GM12878 (cell line): ENCODE measurements at regions not wholly inside any gene's neighbourhood (a gene's known extent, or its start where the extent isn't known, plus 50 kb on each side); places are given as distances from the start of the nearest gene placed in this dataset.

ENCODE experiments used
- ATAC-seq: fragments of 200-7000 bp; cut with Tn5 transposase; 3 replicates; pipeline ENCODE4 v1.9.1; 2020; ENCODE audit warnings: mild to moderate bottlenecking, moderate library complexity
- BruUV-seq: library from RNA; stranded (reverse); fragments of 400-500 nt; replicated peaks from 2 replicates; lab custom pipeline; 2021; lab: Mats Ljungman, UMichigan
- CTCF ChIA-PET: fragments of 300-600 bp; sonication (Branson Sonifier 250); formaldehyde crosslinking; extraction: SDS; loops from one replicate; lab custom pipeline; 2021; ENCODE audit warnings: inconsistent platforms; lab: Yijun Ruan, JAX
- POLR2A ChIA-PET: fragments of 350-600 bp; formaldehyde crosslinking; extraction: SDS; loops from one replicate; lab custom pipeline; 2021; ENCODE audit warnings: inconsistent platforms; lab: Charles Lee
- RAD21 ChIA-PET: fragments of 300-600 bp; sonication (Branson Sonifier 250); formaldehyde crosslinking; loops from one replicate; lab custom pipeline; 2023; ENCODE audit warnings: antibody characterized with exemption; ENCODE audit not compliant: unreplicated experiment; lab: Charles Lee
- SMC1A ChIA-PET: fragments of 300-600 bp; sonication (Branson Sonifier 250); formaldehyde crosslinking; loops from one replicate; lab custom pipeline; 2023; ENCODE audit not compliant: unreplicated experiment, uncharacterized antibody; lab: Charles Lee
- DNase-seq: peaks from one replicate; pipeline ENCODE4 v3.0.0-alpha.2; 2011; ENCODE audit warnings: low read depth, low spot score
- FAIRE-seq: peaks from 3 replicates; lab custom pipeline; 2011; peaks lifted over from hg19 to GRCh38; lab: Jason Lieb, UNC
- H2AFZ ChIP-seq: 2 replicates; pipeline ENCODE4 v1.6.0; 2011; ENCODE audit warnings: low read depth, low read length, control low read depth; ENCODE audit not compliant: control insufficient read depth
- H3K27ac ChIP-seq: 2 replicates; pipeline ENCODE4 v1.5.1; 2011; ENCODE audit warnings: control low read depth; ENCODE audit not compliant: control insufficient read depth, insufficient read depth
- H3K27me3 ChIP-seq, 2 experiments: replicated peaks in 1 of 2; 2 replicates each; pipeline versions ENCODE4 v1.6.0 to v1.6.1; 2011; ENCODE audit warnings: low read length in 1 of 2; ENCODE audit not compliant: control insufficient read depth in 2 of 2, insufficient read depth in 2 of 2
- H3K36me3 ChIP-seq, 2 experiments: 2 replicates each; pipeline ENCODE4 v1.5.1; 2011; ENCODE audit warnings: low read length in 1 of 2; ENCODE audit not compliant: control insufficient read depth in 2 of 2, insufficient read depth in 2 of 2
- H3K4me1 ChIP-seq: 2 replicates; pipeline ENCODE4 v1.6.1; 2011; ENCODE audit warnings: mild to moderate bottlenecking, low read length, moderate library complexity, mixed read lengths; ENCODE audit not compliant: control insufficient read depth, insufficient read depth
- H3K4me2 ChIP-seq: 2 replicates; pipeline ENCODE4 v1.6.0; 2011; ENCODE audit warnings: control low read depth; ENCODE audit not compliant: control insufficient read depth, insufficient read depth
- H3K4me3 ChIP-seq: fragments of 200-600 bp; sonication (generic); 2 replicates; pipeline ENCODE4 v1.5.1; 2016
- H3K79me2 ChIP-seq: 2 replicates; pipeline ENCODE4 v1.6.0; 2011; ENCODE audit warnings: low read length; ENCODE audit not compliant: control insufficient read depth, insufficient read depth
- H3K9ac ChIP-seq: 2 replicates; pipeline ENCODE4 v1.8.0; 2011; ENCODE audit warnings: low read length, control low read depth, mixed read lengths; ENCODE audit not compliant: control insufficient read depth, insufficient read depth
- H3K9me3 ChIP-seq: replicated peaks from 3 replicates; pipeline ENCODE4 v1.5.1; 2011; ENCODE audit warnings: mild to moderate bottlenecking, low read length; ENCODE audit not compliant: control insufficient read depth, insufficient read depth
- H4K20me1 ChIP-seq: 2 replicates; pipeline ENCODE4 v1.6.0; 2011; ENCODE audit not compliant: control insufficient read depth, insufficient read depth
- CEBPB ChIP-seq, 2 experiments: fragments of 150-350 bp in 1 of 2; IDR thresholded peaks; 2 replicates each; pipeline ENCODE4 v1.6.1; 2012 to 2014; ENCODE audit warnings: low read depth in 2 of 2, low read length in 2 of 2, borderline replicate concordance in 1 of 2, inconsistent platforms in 1 of 2
- CREM ChIP-seq: IDR thresholded peaks from 2 replicates; pipeline ENCODE4 v1.6.1; 2014; ENCODE audit warnings: antibody characterized with exemption, low read depth
- E2F4 ChIP-seq: IDR thresholded peaks from 2 replicates; pipeline ENCODE4 v1.6.1; 2012; ENCODE audit warnings: low read depth, low read length, improper control_type of control experiment
- E2F8 ChIP-seq: fragments of 450-650 bp; IDR thresholded peaks from 2 replicates; pipeline ENCODE4 v1.6.1; 2018; ENCODE audit warnings: mild to moderate bottlenecking, low read depth, moderate library complexity; ENCODE audit not compliant: partially characterized antibody
- IKZF2 ChIP-seq, 2 experiments: fragments of 450-650 bp; IDR thresholded peaks; 2 replicates each; pipeline ENCODE4 v1.6.1; 2017; ENCODE audit warnings: mild to moderate bottlenecking in 2 of 2, moderate library complexity in 2 of 2
- IRF3 ChIP-seq: fragments of 450-650 bp; IDR thresholded peaks from 2 replicates; pipeline ENCODE4 v1.6.1; 2014; ENCODE audit warnings: mild to moderate bottlenecking
- NFIC ChIP-seq: IDR thresholded peaks from 2 replicates; pipeline ENCODE4 v1.6.1; 2012; ENCODE audit warnings: low read depth, mild to moderate bottlenecking, inconsistent platforms, low read length, moderate library complexity
- RBBP5 ChIP-seq: fragments of 200-600 bp; sonication (generic); conservative IDR thresholded peaks from 2 replicates; pipeline ENCODE4 v1.6.1; 2016
- SIN3A ChIP-seq: IDR thresholded peaks from 2 replicates; pipeline ENCODE4 v1.6.1; 2012; ENCODE audit warnings: low read depth, low read length, improper control_type of control experiment
- SIX5 ChIP-seq: IDR thresholded peaks from 2 replicates; pipeline ENCODE4 v1.6.1; 2011; ENCODE audit warnings: mild to moderate bottlenecking, low read depth, low read length, moderate library complexity; ENCODE audit not compliant: severe bottlenecking
- TCF3 ChIP-seq: IDR thresholded peaks from 2 replicates; pipeline ENCODE4 v1.6.1; 2012; ENCODE audit warnings: low read depth, mild to moderate bottlenecking, low read length, borderline replicate concordance; ENCODE audit not compliant: insufficient read depth
- ZNF274 ChIP-seq: IDR thresholded peaks from one replicate; pipeline ENCODE4 v1.8.0; 2011; ENCODE audit not compliant: insufficient read length, insufficient read depth
- ZSCAN29 ChIP-seq: fragments of 450-650 bp; IDR thresholded peaks from 2 replicates; pipeline ENCODE4 v1.6.1; 2017; ENCODE audit warnings: mild to moderate bottlenecking, moderate library complexity
- WGBS: methylation state at CpG from one replicate; pipeline ENCODE4 v1.1.6; 2016; ENCODE audit warnings: low lambda C conversion rate; ENCODE audit not compliant: insufficient replicate concordance, insufficient coverage; ENCODE audit errors: missing lambda C conversion rate; 5-methylcytosine and 5-hydroxymethylcytosine counted together
- in situ Hi-C: fragments of 300-500 bp; cut with MboI; formaldehyde crosslinking; loops from 9 replicates; pipeline ENCODE4 v1.14.3; 2018; ENCODE audit warnings: mixed read lengths
- intact Hi-C: fragments of 100-400 bp; cut with micrococcal nuclease; formaldehyde crosslinking; loops from one replicate; pipeline ENCODE4 v1.14.2; 2022; ENCODE audit not compliant: unreplicated experiment

- no peak for TF ChIP-seq E2F4
- TF ChIP-seq RBBP5: no peak
- TF ChIP-seq TCF3: no peak
- no peak for TF ChIP-seq CEBPB (IDR thresholded peaks at IDR 0.05; ENCODE audit: borderline replicate concordance in 1 of 2, low read depth in 2 of 2, low read length in 2 of 2)
These were observed 60.4 kb upstream of the NBPF3 start (continued) for GRCh38 chr1:21379571-21379970.

GRCh38 chr1:21378705-21379494, 61.0 kb upstream of the NBPF3 start:
- no TSS peak for BruUV-seq
- Histone ChIP-seq H3K36me3 (no peaks in the 10 kb centered on the region), H3K27me3 (no peaks in the 10 kb centered on the region; a peak in 1 of 4 replicates), H3K9me3 (peaks cover 3% of the 10 kb centered on the region; the same call in 2 of the 3 replicates), H3K4me3 (no peak overlapping the region), H3K9ac (no peak overlapping the region), H2AFZ (no peak overlapping the region), H3K4me2 (no peak overlapping the region), H3K4me1 (0 out of 2 replicates have a peak, but pooled peaks cover 2% of the 10 kb centered on the region), H4K20me1 (no peaks in the 10 kb centered on the region), H3K27ac (no peak overlapping the region), H3K79me2 (no peaks in the 10 kb centered on the region)
- FAIRE-seq (no peak), DNase-seq (no peak), ATAC-seq (no peak)
- intact Hi-C loops: loop anchor here (10.0 kb wide), 1 partner anchor 196 kb away; no protein-coding TSS in a partner anchor
- TF ChIP-seq E2F8 (no peak), ZNF274 (no peak), NFIC (no peak), CREM (no peak), ZSCAN29 (no peak), SIX5 (no peak), IKZF2 (IDR thresholded peaks at IDR 0.05) (no peak), SIN3A (no peak), IRF3 (no peak)
- POLR2A ChIA-PET: no interaction called here
- in situ Hi-C loops: no loop called here
- SMC1A ChIA-PET: interaction anchor here (1.6 to 1.8 kb wide), 2 partner anchors 9 to 11 kb away, joined by 3 to 11 read pairs; no protein-coding TSS in a partner anchor
- CTCF ChIA-PET: interaction anchor here (0.7 to 1.1 kb wide), 2 partner anchors 9 to 11 kb away, joined by 3 to 4 read pairs; no protein-coding TSS in a partner anchor
- WGBS: 61% methylated on average over 9 of the region's 9 CpGs
- RAD21 ChIA-PET: no interaction called here
